Coronary artery (tissue), 2 donors: ENCODE measurements at regions not wholly inside any gene's neighbourhood (a gene's known extent, or its start where the extent isn't known, plus 50 kb on each side); places are given as distances from the start of the nearest gene placed in this dataset.
A peak's percentile ranks its signal among the peaks of the same experiment; 100 is the strongest.
"Not testable (repeated sequence)": the region's sequence is repeated elsewhere in the genome, so short reads cannot be mapped to it uniquely, and the experiment has no call there.

ENCODE experiments used
- DNase-seq: peaks from one replicate; pipeline ENCODE4 v3.0.0-alpha.2; 2017; ENCODE audit warnings: low spot score
- H3K27ac ChIP-seq, 2 donors: fragments of 200-600 bp; sonication (generic); one replicate each; pipeline ENCODE4 v1.5.1; 2016 to 2019
- H3K4me3 ChIP-seq: fragments of 200-600 bp; sonication (generic); 2 replicates; pipeline ENCODE4 v1.5.1; 2016; ENCODE audit warnings: mild to moderate bottlenecking, moderate library complexity
- CTCF ChIP-seq: fragments of 200-600 bp; sonication (generic); IDR thresholded peaks from one replicate; pipeline ENCODE4 v1.5.1; 2019; ENCODE audit warnings: antibody characterized with exemption

- no peak overlapping the region for H3K4me3 ChIP-seq
- H3K27ac ChIP-seq: no peak overlapping the region
- TF ChIP-seq CTCF: no peak
- no peak for DNase-seq
Observed at GRCh38 chr21:38637161-38637560, 138.9 kb upstream of the ERG start.

DNA sequence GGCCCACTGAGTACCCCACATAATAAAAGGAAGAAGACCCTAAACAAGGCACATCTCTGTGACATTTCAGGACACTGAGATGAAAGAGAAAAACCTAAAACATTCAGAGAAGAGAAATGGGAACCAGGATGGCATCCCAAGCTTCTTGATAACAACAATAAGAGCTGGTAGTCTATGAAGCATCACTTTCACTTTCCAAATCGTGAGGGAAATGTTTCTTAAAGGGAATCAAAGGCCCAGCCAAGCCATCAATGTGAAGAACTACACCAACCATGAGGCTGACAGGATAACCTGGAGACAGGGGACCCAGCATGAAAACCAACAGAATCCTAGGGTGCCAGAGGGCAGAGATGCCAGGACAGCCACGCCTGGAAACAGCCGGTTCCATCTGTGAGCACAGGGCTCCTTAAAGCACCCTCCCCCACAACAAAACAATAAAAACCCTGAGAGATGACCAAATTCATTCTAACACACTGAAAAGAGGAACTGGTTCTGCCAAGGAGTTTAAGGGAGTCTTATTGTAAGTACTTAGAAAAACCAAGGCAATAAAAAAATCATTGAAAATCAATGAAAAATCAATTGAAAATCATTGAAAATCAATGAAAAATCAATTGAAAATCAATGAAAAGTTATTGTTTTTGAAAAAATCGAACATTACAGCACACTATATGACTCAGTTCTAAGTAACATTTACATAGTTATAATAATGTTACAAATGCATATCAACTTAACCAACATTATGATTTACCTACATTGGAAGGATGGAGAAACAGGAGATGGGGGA, 141.5 kb upstream of the ERG start:
- peak overlapping the region; percentile 45 for H3K4me3 ChIP-seq
- peak overlapping the region in 1 of 2 donors; percentile 14 for H3K27ac ChIP-seq
- TF ChIP-seq CTCF: no peak
- DNase-seq: no peak

- DNase-seq, H3K27ac ChIP-seq, H3K4me3 ChIP-seq: not testable (repeated sequence)
Observed at GRCh38 chr21:38640355-38640742, 142.1 kb upstream of the ERG start.

- no peak overlapping the region for H3K27ac ChIP-seq
- no peak for DNase-seq
- TF ChIP-seq CTCF: no peak
- H3K4me3 ChIP-seq: no peak overlapping the region
Observed at GRCh38 chr21:38643404-38644023, 145.2 kb upstream of the ERG start.

DNA sequence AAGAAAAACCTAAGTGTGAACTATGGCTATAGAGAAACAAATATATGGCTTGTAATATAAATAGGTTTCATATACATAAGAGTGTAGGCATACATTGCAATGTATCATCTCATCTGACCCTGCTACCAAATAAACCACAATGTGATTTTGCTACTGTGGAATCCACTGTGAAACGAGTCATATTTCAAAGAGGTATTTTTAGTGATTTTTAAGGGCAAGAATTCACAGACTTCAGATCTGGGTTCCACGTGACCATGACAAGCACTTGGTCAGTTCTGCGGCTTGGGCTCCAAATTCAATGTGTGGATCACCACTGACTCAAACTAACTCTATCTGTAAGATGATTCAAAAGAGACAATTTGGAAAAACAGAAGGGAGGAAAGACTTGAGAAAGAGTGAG, 147.0 kb upstream of the ERG start:
- TF ChIP-seq CTCF: no peak
- no peak for DNase-seq
- peak overlapping the region in 1 of 2 donors; percentile 33 for H3K27ac ChIP-seq
- H3K4me3 ChIP-seq: no peak overlapping the region

GRCh38 chr21:38646213-38646837, 148.0 kb upstream of the ERG start:
- DNase-seq: no peak
- Histone ChIP-seq H3K4me3 (no peak overlapping the region), H3K27ac (peak overlapping the region in 1 of 2 donors; percentile 33)
- TF ChIP-seq CTCF: no peak

- H3K4me3 ChIP-seq: no peak overlapping the region
- TF ChIP-seq CTCF: no peak
- no peak overlapping the region for H3K27ac ChIP-seq
- no peak for DNase-seq
Observed at GRCh38 chr21:38649120-38649519, 150.8 kb upstream of the ERG start.
